ENCODE measurements at regions not wholly inside any gene's neighbourhood (a gene's known extent, or its start where the extent isn't known, plus 50 kb on each side); places are given as distances from the start of the nearest gene placed in this dataset.
"Not testable (repeated sequence)": the region's sequence is repeated elsewhere in the genome, so short reads cannot be mapped to it uniquely, and the experiment has no call there.

DNA sequence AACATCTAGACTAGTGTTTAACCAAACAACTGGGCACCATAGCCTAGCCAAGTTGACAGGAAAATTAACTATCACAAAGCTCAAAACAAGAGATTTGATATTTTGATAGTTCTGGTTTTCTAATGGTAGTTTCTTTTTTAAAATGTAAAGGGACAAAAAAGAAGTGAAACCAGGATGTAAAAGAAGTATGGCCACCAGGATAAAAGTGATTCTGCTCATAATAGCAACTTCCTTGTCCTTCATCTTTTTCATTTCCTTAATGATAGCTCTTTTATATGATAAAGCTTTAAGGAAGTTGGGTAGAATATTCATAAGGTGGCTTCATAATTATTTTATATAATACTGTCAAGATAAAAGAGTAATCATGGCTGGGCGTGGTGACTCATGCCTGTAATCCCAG lies 139.1 kb downstream of the BASP1 start:
- no peaks in the 10 kb centered on the region for H3K4me1 Mint-ChIP-seq

DNA sequence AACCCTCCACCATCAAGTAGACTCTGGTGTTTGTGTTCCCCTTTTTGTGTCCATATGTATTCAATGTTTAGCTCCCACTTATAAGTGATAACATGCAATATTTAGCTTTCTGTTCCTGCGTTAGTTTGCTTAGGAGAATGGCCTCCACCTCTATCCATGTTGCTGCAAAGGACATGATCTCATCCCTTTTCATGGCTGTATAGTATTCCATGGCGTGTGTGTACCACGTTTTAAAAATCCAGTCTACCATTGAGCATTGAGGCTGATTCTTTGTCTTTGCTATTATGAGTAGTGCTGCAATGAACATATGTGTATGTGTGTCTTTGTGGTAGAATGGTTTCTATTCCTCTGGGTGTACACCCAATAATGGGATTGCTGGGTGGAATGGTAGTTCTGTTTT lies 140.1 kb downstream of the BASP1 start:
- Mint-ChIP-seq H3K27ac (no peak overlapping the region), H3K4me1 (no peaks in the 10 kb centered on the region), H3K36me3 (no peaks in the 10 kb centered on the region), H3K9me3 (peaks cover 11% of the 10 kb centered on the region), H3K4me3 (no peak overlapping the region)
- DNase-seq (ENCODE audit: low spot score in 2 of 2) = no peak
- ATAC-seq = no peak

More for the DNA sequence above, 139.1 kb downstream of the BASP1 start:
- Mint-ChIP-seq H3K27ac (no peak overlapping the region), H3K9me3 (peaks cover 11% of the 10 kb centered on the region), H3K4me3 (no peak overlapping the region), H3K36me3 (no peaks in the 10 kb centered on the region)
- ATAC-seq (no peak), DNase-seq (ENCODE audit: low spot score in 2 of 2) (no peak)

- Mint-ChIP-seq H3K36me3 (no peaks in the 10 kb centered on the region), H3K9me3 (peaks cover 12% of the 10 kb centered on the region), H3K27ac (no peak overlapping the region), H3K4me1 (no peaks in the 10 kb centered on the region), H3K4me3 (no peak overlapping the region)
- DNase-seq (ENCODE audit: low spot score in 2 of 2) = no peak
- no peak for ATAC-seq
These were observed 140.0 kb upstream of the TAF11L2 start for GRCh38 chr5:17358031-17358430.

DNA sequence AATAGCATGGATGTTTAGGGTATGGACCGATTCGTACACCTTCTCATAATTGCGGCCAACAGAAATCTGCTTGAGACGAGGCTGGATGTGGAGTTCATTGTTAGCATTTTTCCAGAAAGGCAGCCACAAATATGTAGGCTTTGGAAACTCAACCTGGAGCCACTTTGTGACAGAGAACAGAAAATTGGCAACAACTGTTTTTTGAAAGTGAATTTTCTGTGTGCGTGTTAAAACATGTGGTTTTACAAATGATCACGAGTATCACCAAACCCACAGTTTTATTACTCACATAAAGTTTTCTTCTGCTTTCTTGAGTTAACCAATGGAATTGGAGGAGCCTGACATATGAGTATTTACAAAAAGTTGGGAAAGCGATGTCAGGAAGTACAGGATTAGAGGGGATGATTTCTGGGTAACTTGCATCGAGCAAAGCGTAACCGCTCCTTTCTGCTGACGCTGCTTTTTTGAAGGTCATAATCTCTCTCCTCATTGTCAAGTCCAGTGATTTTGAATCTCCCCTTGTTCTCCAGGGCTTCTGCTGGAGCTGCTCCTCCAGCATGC lies 138.5 kb upstream of the TAF11L2 start:
- Mint-ChIP-seq H3K36me3 (no peaks in the 10 kb centered on the region), H3K4me3 (no peak overlapping the region), H3K27ac (no peak overlapping the region), H3K4me1 (no peaks in the 10 kb centered on the region), H3K9me3 (peaks cover 15% of the 10 kb centered on the region)
- DNase-seq (ENCODE audit: low spot score in 2 of 2) (no peak), ATAC-seq (no peak)

DNA sequence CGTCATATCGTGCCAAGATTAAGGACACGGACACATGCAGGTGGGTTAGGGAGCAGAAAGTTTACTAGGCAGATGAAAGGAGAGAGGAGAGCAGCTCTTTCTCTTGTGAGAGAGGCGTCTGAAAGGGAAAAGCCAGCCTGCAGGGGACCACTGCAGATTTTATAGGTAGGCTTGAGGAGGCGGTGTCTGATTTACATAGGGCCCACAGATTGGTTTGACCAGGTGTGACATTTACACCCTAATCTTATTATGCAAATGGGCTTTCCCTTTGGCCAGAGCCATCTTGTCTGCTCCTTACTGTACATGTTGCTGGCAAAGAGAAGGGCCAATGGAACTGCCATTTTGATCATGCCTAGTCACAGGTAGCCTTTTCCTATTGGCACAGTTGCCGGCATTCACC lies 137.2 kb upstream of the TAF11L2 start:
- Mint-ChIP-seq H3K9me3 (peaks cover 18% of the 10 kb centered on the region), H3K4me1 (no peaks in the 10 kb centered on the region), H3K27ac (no peak overlapping the region), H3K36me3 (no peaks in the 10 kb centered on the region), H3K4me3 (no peak overlapping the region)
- DNase-seq (ENCODE audit: low spot score in 2 of 2) (no peak), ATAC-seq (no peak)

GRCh38 chr5:17361331-17361730 lies 136.7 kb upstream of the TAF11L2 start:
- no peak for DNase-seq (ENCODE audit: low spot score in 2 of 2)
- H3K9me3 Mint-ChIP-seq = peaks cover 22% of the 10 kb centered on the region
- H3K27ac Mint-ChIP-seq = no peak overlapping the region
- no peak overlapping the region for H3K4me3 Mint-ChIP-seq
- ATAC-seq = no peak
- H3K36me3 Mint-ChIP-seq = no peaks in the 10 kb centered on the region
- H3K4me1 Mint-ChIP-seq = no peaks in the 10 kb centered on the region

GRCh38 chr5:17364987-17365810 lies 132.8 kb upstream of the TAF11L2 start:
- no peak overlapping the region for H3K4me3 Mint-ChIP-seq
- no peak for ATAC-seq
- H3K27ac Mint-ChIP-seq = no peak overlapping the region

GRCh38 chr5:17365811-17366138 lies 132.3 kb upstream of the TAF11L2 start:
- Mint-ChIP-seq H3K4me1 (no peaks in the 10 kb centered on the region), H3K27ac (no peak overlapping the region), H3K36me3 (no peaks in the 10 kb centered on the region), H3K9me3 (peaks cover 19% of the 10 kb centered on the region), H3K4me3 (no peak overlapping the region)
- DNase-seq (ENCODE audit: low spot score in 2 of 2) = no peak
- no peak for ATAC-seq

More at GRCh38 chr5:17364987-17365810, 132.8 kb upstream of the TAF11L2 start:
- Mint-ChIP-seq H3K4me1 (no peaks in the 10 kb centered on the region), H3K36me3 (no peaks in the 10 kb centered on the region), H3K9me3 (peaks cover 19% of the 10 kb centered on the region)
- no peak for DNase-seq (ENCODE audit: low spot score in 2 of 2)

DNA sequence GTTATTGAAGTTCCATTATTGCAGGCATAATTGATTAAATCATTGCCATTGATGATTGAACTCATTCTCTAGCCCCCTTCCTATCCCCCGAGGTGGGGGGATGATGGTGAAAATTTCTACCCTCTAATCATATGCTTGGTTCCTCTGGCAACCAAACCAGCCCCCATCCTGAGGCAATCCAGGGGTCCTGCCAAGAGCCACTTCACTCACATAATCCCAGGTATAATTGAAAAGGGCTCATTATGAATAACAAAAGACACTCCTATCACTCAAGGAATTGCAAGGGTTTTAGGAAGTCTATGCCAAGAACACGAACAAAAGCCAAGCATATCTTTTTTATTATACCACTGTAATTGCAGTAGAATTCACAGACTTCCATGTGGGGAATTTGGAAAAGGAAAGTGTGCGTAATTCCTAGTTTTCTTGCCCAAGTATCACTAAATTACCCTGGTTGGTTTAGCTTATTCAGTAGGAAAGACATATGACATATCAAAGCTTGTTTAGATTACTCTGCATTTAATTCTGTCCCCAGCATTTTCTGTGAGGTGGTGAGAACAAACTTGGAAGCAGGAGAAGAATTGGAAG lies 130.7 kb upstream of the TAF11L2 start:
- no peak for ATAC-seq
- no peaks in the 10 kb centered on the region for H3K36me3 Mint-ChIP-seq
- no peaks in the 10 kb centered on the region for H3K4me1 Mint-ChIP-seq
- no peak for DNase-seq (ENCODE audit: low spot score in 2 of 2)
- H3K27ac Mint-ChIP-seq = no peak overlapping the region
- H3K9me3 Mint-ChIP-seq = peaks cover 17% of the 10 kb centered on the region
- no peak overlapping the region for H3K4me3 Mint-ChIP-seq

DNA sequence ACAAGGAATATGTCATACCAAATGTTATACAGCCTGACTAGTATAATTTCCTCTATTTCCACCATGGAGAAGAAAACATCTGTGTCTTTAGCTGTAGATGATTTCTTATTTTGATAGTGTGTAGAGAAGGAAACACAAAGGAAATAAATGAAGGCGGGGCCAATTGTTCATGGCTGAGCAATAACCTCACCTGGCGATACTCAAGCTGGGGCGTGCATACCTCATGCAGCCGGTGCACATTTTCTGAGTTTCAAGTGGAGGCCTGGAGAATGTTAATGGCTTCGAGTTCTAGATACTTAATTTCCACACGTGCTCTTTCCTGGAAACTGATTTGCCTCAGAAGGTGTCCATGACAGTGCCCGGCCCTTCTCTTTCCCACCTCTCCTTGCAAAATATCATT lies 127.4 kb upstream of the TAF11L2 start:
- no peak for DNase-seq (ENCODE audit: low spot score in 2 of 2)
- H3K36me3 Mint-ChIP-seq = no peaks in the 10 kb centered on the region
- no peak overlapping the region for H3K4me3 Mint-ChIP-seq
- H3K27ac Mint-ChIP-seq = no peak overlapping the region
- ATAC-seq = no peak
- H3K4me1 Mint-ChIP-seq = no peaks in the 10 kb centered on the region
- peaks cover 15% of the 10 kb centered on the region for H3K9me3 Mint-ChIP-seq

GRCh38 chr5:17373406-17373805 lies 124.6 kb upstream of the TAF11L2 start:
- no peak overlapping the region for H3K4me3 Mint-ChIP-seq
- H3K36me3 Mint-ChIP-seq = no peaks in the 10 kb centered on the region
- no peaks in the 10 kb centered on the region for H3K4me1 Mint-ChIP-seq
- DNase-seq (ENCODE audit: low spot score in 2 of 2) = no peak
- H3K27ac Mint-ChIP-seq = no peak overlapping the region
- ATAC-seq = no peak
- peaks cover 9% of the 10 kb centered on the region for H3K9me3 Mint-ChIP-seq

DNA sequence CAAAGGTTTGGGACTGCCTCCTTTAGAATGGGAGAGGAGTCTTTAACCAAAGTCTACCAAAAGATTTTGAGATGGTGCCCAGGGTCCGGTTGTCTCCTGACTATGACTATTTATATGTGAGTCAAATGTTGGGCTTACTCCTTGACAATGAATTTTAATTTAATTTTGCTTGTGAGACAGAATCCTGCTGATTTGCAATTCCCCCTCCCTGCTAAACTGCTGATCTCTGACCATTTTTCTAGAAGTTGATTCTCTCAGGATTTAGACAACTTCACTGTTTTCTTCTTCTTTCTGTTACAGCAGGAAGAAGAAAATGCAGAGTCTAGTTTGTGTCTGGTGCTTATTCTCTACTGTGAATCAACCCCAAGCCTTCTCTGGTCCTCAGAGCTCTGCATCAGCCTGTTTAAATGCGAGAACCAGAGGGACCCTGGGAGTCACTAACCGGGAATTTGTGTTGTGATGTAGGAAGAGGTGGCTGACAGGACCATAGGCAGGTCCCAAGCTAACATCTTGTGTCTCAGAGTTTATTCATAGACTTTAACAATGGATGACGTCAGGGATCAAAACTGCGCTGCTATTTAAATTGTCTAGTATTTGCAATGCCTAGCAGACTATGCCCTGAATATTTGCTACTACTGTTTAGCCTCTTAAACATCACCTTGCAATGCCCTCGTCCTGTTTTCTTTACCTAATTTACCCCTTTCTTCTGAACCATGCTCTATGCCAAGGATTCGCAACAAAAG lies 124.0 kb upstream of the TAF11L2 start:
- Mint-ChIP-seq H3K4me1 (no peaks in the 10 kb centered on the region), H3K36me3 (no peaks in the 10 kb centered on the region), H3K4me3 (no peak overlapping the region), H3K27ac (no peak overlapping the region), H3K9me3 (peaks cover 9% of the 10 kb centered on the region)
- no peak for DNase-seq (ENCODE audit: low spot score in 2 of 2)
- no peak for ATAC-seq

DNA sequence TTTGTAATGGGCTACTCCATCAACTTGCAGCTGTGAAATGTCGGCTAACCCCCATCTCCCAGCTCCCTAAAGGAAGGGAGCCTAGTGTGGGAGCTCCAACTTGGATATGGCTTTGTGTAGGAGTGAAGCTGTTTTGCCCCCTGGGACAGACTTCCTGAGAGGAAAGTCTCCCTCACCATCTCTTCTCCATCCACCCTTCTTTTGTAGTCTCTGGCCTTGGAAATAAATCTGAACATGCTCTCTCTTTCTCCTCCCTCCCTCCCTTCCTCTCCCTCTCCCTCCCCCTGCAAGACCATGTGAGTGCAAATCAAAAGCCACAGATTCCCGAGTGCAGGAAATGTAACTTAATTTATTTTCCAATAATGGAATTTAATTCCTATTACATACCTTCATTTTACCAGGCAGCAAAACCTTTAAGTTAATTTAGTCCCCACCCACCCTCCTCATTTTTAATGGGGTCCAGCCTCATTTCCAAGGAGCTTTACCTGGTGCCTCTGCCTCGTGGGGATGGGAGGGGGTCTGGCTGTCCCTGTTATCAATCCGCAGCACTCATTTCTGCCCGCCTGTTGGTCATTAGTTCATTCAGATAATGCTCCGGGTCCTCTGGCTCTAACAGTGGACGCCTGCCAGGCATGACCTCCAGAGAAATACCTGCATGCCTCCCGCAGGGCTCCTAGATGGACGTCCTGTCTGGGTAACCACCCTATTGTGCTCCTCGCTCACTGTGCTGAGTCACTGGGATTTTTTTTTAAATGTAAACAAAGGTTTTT lies 122.9 kb upstream of the TAF11L2 start:
- no peak overlapping the region for H3K27ac Mint-ChIP-seq
- no peaks in the 10 kb centered on the region for H3K36me3 Mint-ChIP-seq
- no peak overlapping the region for H3K4me3 Mint-ChIP-seq
- DNase-seq (ENCODE audit: low spot score in 2 of 2) (no peak), ATAC-seq (no peak)
- H3K9me3 Mint-ChIP-seq = peaks cover 9% of the 10 kb centered on the region
- no peaks in the 10 kb centered on the region for H3K4me1 Mint-ChIP-seq

DNA sequence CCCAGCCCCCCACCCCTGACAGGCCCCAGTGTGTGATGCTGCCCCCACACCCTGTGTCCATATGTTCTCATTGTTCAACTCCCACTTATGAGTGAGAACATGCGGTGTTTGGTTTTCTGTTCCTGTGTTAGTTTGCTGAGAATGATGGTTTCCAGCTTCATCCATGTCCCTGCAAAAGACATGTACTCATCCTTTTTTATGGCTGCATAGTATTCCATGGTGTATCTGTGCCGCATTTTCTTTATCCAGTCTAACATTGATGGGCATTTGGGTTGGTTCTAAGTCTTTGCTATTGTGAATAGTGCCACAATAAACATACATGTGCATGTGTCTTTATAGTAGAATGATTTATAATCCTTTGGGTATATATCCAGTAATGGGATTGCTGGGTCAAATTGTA lies 122.1 kb upstream of the TAF11L2 start:
- H3K36me3 Mint-ChIP-seq; H3K9me3 Mint-ChIP-seq; DNase-seq (ENCODE audit: low spot score in 2 of 2); ATAC-seq; H3K27ac Mint-ChIP-seq; H3K4me1 Mint-ChIP-seq; H3K4me3 Mint-ChIP-seq: not testable (repeated sequence)

DNA sequence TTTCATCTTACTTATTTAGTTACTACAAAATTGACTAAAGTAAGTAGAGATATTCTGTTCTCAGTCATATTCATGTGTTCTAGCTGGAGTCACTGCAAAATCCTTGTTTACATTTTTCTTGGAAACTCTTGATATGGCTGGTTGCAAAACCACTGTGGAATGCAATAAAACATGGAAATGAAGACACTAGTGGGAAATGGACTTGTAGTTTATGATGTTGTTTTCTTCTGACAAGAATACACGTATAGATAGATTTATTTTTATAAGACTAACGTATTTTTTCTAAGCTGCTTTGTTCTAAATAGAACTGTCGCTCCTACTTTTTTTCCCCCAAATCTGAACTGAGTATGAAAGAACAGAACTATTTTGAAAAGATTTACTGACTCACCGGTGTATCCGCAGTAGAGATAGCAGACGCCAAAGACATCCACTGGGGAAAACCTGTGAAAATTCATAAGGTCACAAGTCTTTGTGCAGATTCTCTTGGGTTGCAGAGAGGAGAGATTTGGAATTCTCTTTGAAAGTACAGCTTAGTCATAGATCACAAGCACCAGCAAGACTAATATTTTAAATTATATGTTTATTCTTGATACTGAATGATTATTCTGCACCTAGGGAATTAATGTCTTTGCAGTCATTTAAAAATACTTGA lies 119.6 kb upstream of the TAF11L2 start:
- Mint-ChIP-seq H3K4me3 (no peak overlapping the region), H3K9me3 (peaks cover 2% of the 10 kb centered on the region), H3K36me3 (no peaks in the 10 kb centered on the region), H3K27ac (no peak overlapping the region), H3K4me1 (no peaks in the 10 kb centered on the region)
- DNase-seq (ENCODE audit: low spot score in 2 of 2) = no peak
- ATAC-seq = no peak
